B cell (primary cell): ENCODE measurements at regions not wholly inside any gene's neighbourhood (a gene's known extent, or its start where the extent isn't known, plus 50 kb on each side); places are given as distances from the start of the nearest gene placed in this dataset.

Source experiments
- CTCF ChIP-seq: fragments of 200-600 bp; IDR thresholded peaks from one replicate; pipeline ENCODE4 v1.8.0; 2022; ENCODE audit warnings: antibody characterized with exemption, mild to moderate bottlenecking
- EZH2 ChIP-seq: IDR thresholded peaks from 2 replicates; pipeline ENCODE4 v1.6.1; 2012; ENCODE audit warnings: borderline replicate concordance, low read depth, mild to moderate bottlenecking, moderate library complexity, low read length; ENCODE audit not compliant: insufficient read depth, poor library complexity, severe bottlenecking

GRCh38 chr4:176969011-176969410, 176.3 kb upstream of the VEGFC start:
- no peak for TF ChIP-seq CTCF
- no peak for TF ChIP-seq EZH2
